ENCODE measurements at regions not wholly inside any gene's neighbourhood (a gene's known extent, or its start where the extent isn't known, plus 50 kb on each side); places are given as distances from the start of the nearest gene placed in this dataset.
A peak's percentile ranks its signal among the peaks of the same experiment; 100 is the strongest.
"Not testable (repeated sequence)": the region's sequence is repeated elsewhere in the genome, so short reads cannot be mapped to it uniquely, and the experiment has no call there.

- peaks cover 14% of the 10 kb centered on the region for H3K27me3 Mint-ChIP-seq (ENCODE audit: low read depth)
- intact Hi-C loops (cut with micrococcal nuclease): loop anchor here (1.0 to 10.0 kb wide), 6 partner anchors 99 to 627 kb away; no protein-coding TSS in a partner anchor
- CTCF ChIA-PET: interaction anchor here (0.6 to 2.9 kb wide), 33 partner anchors 9 to 1439 kb away, joined by 3 to 24 read pairs (median 4); no protein-coding TSS in a partner anchor
- no peaks in the 10 kb centered on the region for H3K36me3 Mint-ChIP-seq (ENCODE audit: low read depth)
- H3K4me1 Mint-ChIP-seq (ENCODE audit: low read depth): peaks cover 4% of the 10 kb centered on the region
- no peaks in the 10 kb centered on the region for H3K9me3 Mint-ChIP-seq
- H3K4me3 Mint-ChIP-seq: no peak overlapping the region
- no peak overlapping the region for H3K27ac Mint-ChIP-seq
- peak; percentile 55 for DNase-seq
These were observed 203.1 kb upstream of the EDNRB start for GRCh38 chr13:78121459-78122348.

GRCh38 chr13:78121001-78121400 lies 202.4 kb upstream of the EDNRB start:
- H3K9me3 Mint-ChIP-seq: no peaks in the 10 kb centered on the region
- H3K27me3 Mint-ChIP-seq (ENCODE audit: low read depth): peaks cover 13% of the 10 kb centered on the region
- CTCF ChIA-PET: interaction anchor here (0.6 to 2.9 kb wide), 32 partner anchors 8 to 1440 kb away, joined by 3 to 24 read pairs (median 4); no protein-coding TSS in a partner anchor
- peaks cover 4% of the 10 kb centered on the region for H3K4me1 Mint-ChIP-seq (ENCODE audit: low read depth)
- H3K4me3 Mint-ChIP-seq: no peak overlapping the region
- H3K36me3 Mint-ChIP-seq (ENCODE audit: low read depth): no peaks in the 10 kb centered on the region
- H3K27ac Mint-ChIP-seq: no peak overlapping the region
- no peak for DNase-seq
- intact Hi-C loops (cut with micrococcal nuclease): loop anchor here (1.0 to 10.0 kb wide), 6 partner anchors 99 to 626 kb away; no protein-coding TSS in a partner anchor

GRCh38 chr13:78120144-78120543 lies 201.5 kb upstream of the EDNRB start:
- intact Hi-C loops (cut with micrococcal nuclease): loop anchor here (2.0 to 10.0 kb wide), 2 partner anchors 527 to 625 kb away; no protein-coding TSS in a partner anchor
- not testable (repeated sequence) for DNase-seq; H3K4me1 Mint-ChIP-seq (ENCODE audit: low read depth); H3K4me3 Mint-ChIP-seq; H3K27ac Mint-ChIP-seq; H3K9me3 Mint-ChIP-seq; H3K36me3 Mint-ChIP-seq (ENCODE audit: low read depth)
- CTCF ChIA-PET: interaction anchor here (1.3 to 1.7 kb wide), 4 partner anchors 8 to 343 kb away, joined by 4 to 16 read pairs (median 6); no protein-coding TSS in a partner anchor
- H3K27me3 Mint-ChIP-seq (ENCODE audit: low read depth): peaks cover 13% of the 10 kb centered on the region

GRCh38 chr13:78117070-78117469 lies 198.4 kb upstream of the EDNRB start:
- H3K4me1 Mint-ChIP-seq (ENCODE audit: low read depth); DNase-seq; H3K4me3 Mint-ChIP-seq; H3K9me3 Mint-ChIP-seq; H3K36me3 Mint-ChIP-seq (ENCODE audit: low read depth); H3K27ac Mint-ChIP-seq; CTCF ChIA-PET; intact Hi-C loops (cut with micrococcal nuclease): not testable (repeated sequence)
- H3K27me3 Mint-ChIP-seq (ENCODE audit: low read depth): peaks cover 10% of the 10 kb centered on the region

- peaks cover 3% of the 10 kb centered on the region for H3K27me3 Mint-ChIP-seq (ENCODE audit: low read depth)
- intact Hi-C loops (cut with micrococcal nuclease): no loop called here
- H3K4me3 Mint-ChIP-seq: no peak overlapping the region
- no peak overlapping the region for H3K27ac Mint-ChIP-seq
- CTCF ChIA-PET: no interaction called here
- H3K9me3 Mint-ChIP-seq: no peaks in the 10 kb centered on the region
- no peak for DNase-seq
- no peaks in the 10 kb centered on the region for H3K36me3 Mint-ChIP-seq (ENCODE audit: low read depth)
- H3K4me1 Mint-ChIP-seq (ENCODE audit: low read depth): no peaks in the 10 kb centered on the region
These were observed 187.0 kb upstream of the EDNRB start for GRCh38 chr13:78105656-78106055.

GRCh38 chr13:78103936-78104335 lies 185.3 kb upstream of the EDNRB start:
- Mint-ChIP-seq H3K27ac (no peak overlapping the region), H3K36me3 (ENCODE audit: low read depth) (no peaks in the 10 kb centered on the region), H3K27me3 (ENCODE audit: low read depth) (peaks cover 1% of the 10 kb centered on the region), H3K4me3 (no peak overlapping the region), H3K9me3 (no peaks in the 10 kb centered on the region), H3K4me1 (ENCODE audit: low read depth) (no peaks in the 10 kb centered on the region)
- CTCF ChIA-PET: interaction anchor here (0.7 kb wide), 1 partner anchor 17 kb away, joined by 4 read pairs; no protein-coding TSS in a partner anchor
- intact Hi-C loops (cut with micrococcal nuclease): no loop called here
- DNase-seq: no peak

GRCh38 chr13:78102741-78103140 lies 184.1 kb upstream of the EDNRB start:
- peaks cover 1% of the 10 kb centered on the region for H3K27me3 Mint-ChIP-seq (ENCODE audit: low read depth)
- no peak overlapping the region for H3K27ac Mint-ChIP-seq
- CTCF ChIA-PET: no interaction called here
- H3K9me3 Mint-ChIP-seq: no peaks in the 10 kb centered on the region
- intact Hi-C loops (cut with micrococcal nuclease): no loop called here
- no peak overlapping the region for H3K4me3 Mint-ChIP-seq
- no peak for DNase-seq
- H3K4me1 Mint-ChIP-seq (ENCODE audit: low read depth): no peaks in the 10 kb centered on the region
- no peaks in the 10 kb centered on the region for H3K36me3 Mint-ChIP-seq (ENCODE audit: low read depth)

GRCh38 chr13:78102121-78102677 lies 183.6 kb upstream of the EDNRB start:
- Mint-ChIP-seq H3K27me3 (ENCODE audit: low read depth) (peaks cover 5% of the 10 kb centered on the region), H3K36me3 (ENCODE audit: low read depth) (no peaks in the 10 kb centered on the region), H3K4me3 (no peak overlapping the region), H3K4me1 (ENCODE audit: low read depth) (no peaks in the 10 kb centered on the region), H3K9me3 (no peaks in the 10 kb centered on the region), H3K27ac (no peak overlapping the region)
- DNase-seq: no peak
- CTCF ChIA-PET: no interaction called here
- intact Hi-C loops (cut with micrococcal nuclease): no loop called here

GRCh38 chr13:78100486-78100885 lies 181.9 kb upstream of the EDNRB start:
- intact Hi-C loops (cut with micrococcal nuclease): no loop called here
- Mint-ChIP-seq H3K4me3 (no peak overlapping the region), H3K27me3 (ENCODE audit: low read depth) (peaks cover 8% of the 10 kb centered on the region), H3K9me3 (no peaks in the 10 kb centered on the region), H3K27ac (no peak overlapping the region), H3K4me1 (ENCODE audit: low read depth) (no peaks in the 10 kb centered on the region), H3K36me3 (ENCODE audit: low read depth) (no peaks in the 10 kb centered on the region)
- CTCF ChIA-PET: no interaction called here
- no peak for DNase-seq

- CTCF ChIA-PET: no interaction called here
These were observed 179.6 kb upstream of the EDNRB start for GRCh38 chr13:78098249-78098648.

GRCh38 chr13:78096221-78096620 lies 177.6 kb upstream of the EDNRB start:
- Mint-ChIP-seq H3K27me3 (ENCODE audit: low read depth) (peaks cover 7% of the 10 kb centered on the region), H3K9me3 (no peaks in the 10 kb centered on the region), H3K4me1 (ENCODE audit: low read depth) (no peaks in the 10 kb centered on the region), H3K36me3 (ENCODE audit: low read depth) (no peaks in the 10 kb centered on the region), H3K4me3 (no peak overlapping the region), H3K27ac (no peak overlapping the region)
- no peak for DNase-seq
- CTCF ChIA-PET: no interaction called here
- intact Hi-C loops (cut with micrococcal nuclease): no loop called here

More at GRCh38 chr13:78098249-78098648, 179.6 kb upstream of the EDNRB start:
- Mint-ChIP-seq H3K9me3 (no peaks in the 10 kb centered on the region), H3K4me1 (ENCODE audit: low read depth) (no peaks in the 10 kb centered on the region), H3K4me3 (no peak overlapping the region), H3K36me3 (ENCODE audit: low read depth) (no peaks in the 10 kb centered on the region), H3K27ac (no peak overlapping the region), H3K27me3 (ENCODE audit: low read depth) (peaks cover 6% of the 10 kb centered on the region)
- intact Hi-C loops (cut with micrococcal nuclease): no loop called here
- no peak for DNase-seq

GRCh38 chr13:78087966-78088678 lies 169.5 kb upstream of the EDNRB start:
- Mint-ChIP-seq H3K4me3 (no peak overlapping the region), H3K27me3 (ENCODE audit: low read depth) (peaks cover 12% of the 10 kb centered on the region), H3K36me3 (ENCODE audit: low read depth) (no peaks in the 10 kb centered on the region), H3K4me1 (ENCODE audit: low read depth) (no peaks in the 10 kb centered on the region), H3K27ac (no peak overlapping the region), H3K9me3 (no peaks in the 10 kb centered on the region)
- CTCF ChIA-PET: no interaction called here
- DNase-seq: no peak
- intact Hi-C loops (cut with micrococcal nuclease): no loop called here

Data from activated naive CD4-positive, alpha-beta T cell treated with anti-CD3 and anti-CD28 coated beads for 36 hours (primary cell).